Tibial artery (tissue), 4 donors: ENCODE measurements at regions not wholly inside any gene's neighbourhood (a gene's known extent, or its start where the extent isn't known, plus 50 kb on each side); places are given as distances from the start of the nearest gene placed in this dataset.

ENCODE experiments used
- DNase-seq, 2 donors: peaks; one replicate each; pipeline ENCODE4 v3.0.0-alpha.2; 2019
- H3K27ac ChIP-seq, 2 donors: fragments of 200-600 bp; sonication (generic) in 1 of 2; 1 replicate in 1 of 2; 2 replicates in 1 of 2; pipeline ENCODE4 v1.5.1; 2018 to 2019; ENCODE audit warnings: mild to moderate bottlenecking in 1 of 2
- H3K27me3 ChIP-seq, 2 donors: fragments of 200-600 bp; sonication (generic) in 1 of 2; one replicate each; pipeline versions ENCODE4 v1.5.1 to v1.6.0; 2016 to 2019
- H3K36me3 ChIP-seq, 3 donors: fragments of 200-600 bp; sonication (generic) in 2 of 3; one replicate each; pipeline ENCODE4 v1.5.1; 2016 to 2019; ENCODE audit warnings: mild to moderate bottlenecking in 2 of 3
- H3K4me1 ChIP-seq, 4 donors: fragments of 200-600 bp; sonication (generic) in 2 of 4; 1 replicate in 3 of 4; 2 replicates in 1 of 4; pipeline ENCODE4 v1.5.1; 2016 to 2019
- H3K4me3 ChIP-seq, 2 donors: fragments of 200-600 bp; sonication (generic) in 1 of 2; 1 replicate in 1 of 2; 2 replicates in 1 of 2; pipeline ENCODE4 v1.5.1; 2018 to 2019; ENCODE audit warnings: mild to moderate bottlenecking in 2 of 2
- H3K9me3 ChIP-seq, 3 donors: fragments of 200-600 bp; sonication (generic) in 1 of 3; one replicate each; pipeline ENCODE4 v1.5.1; 2016 to 2019
- intact Hi-C: fragments of 100-400 bp; cut with DNase I; formaldehyde crosslinking; loops from one replicate; pipeline ENCODE4 v1.15.0; 2023; ENCODE audit warnings: low total_unique reads
- TF ChIP-seq, protein P1 (sequence below), 2 experiments: fragments of 200-600 bp in 1 of 2; fragments of 450-650 bp in 1 of 2; IDR thresholded peaks; one replicate each; pipeline ENCODE4 v1.5.1; 2017 to 2019; ENCODE audit warnings: antibody characterized with exemption in 2 of 2, mild to moderate bottlenecking in 1 of 2, moderate library complexity in 1 of 2

DNA sequence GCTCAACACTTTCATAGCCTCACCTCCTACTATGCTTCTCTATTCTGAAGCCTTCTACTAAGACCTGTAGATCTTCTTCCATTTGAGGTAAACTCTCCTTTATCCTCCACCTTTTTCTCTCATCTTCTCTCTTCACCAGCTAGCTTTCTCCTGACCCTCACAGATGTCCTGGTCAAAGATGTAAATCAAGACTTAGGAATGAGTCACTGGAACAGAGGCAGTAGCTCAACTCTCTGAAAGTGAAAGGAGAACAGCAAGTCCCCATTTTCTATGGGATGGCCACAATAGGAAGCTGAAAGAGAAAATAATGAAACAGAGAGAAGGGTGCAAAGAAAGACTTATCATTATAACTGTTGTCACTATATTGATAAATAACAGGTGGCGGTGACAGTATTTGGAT is 86.1 kb upstream of the DOCK9 start:
- intact Hi-C loops, result no loop called here
- no peaks in the 10 kb centered on the region for H3K9me3 ChIP-seq
- peaks cover 0 to 41% (median 22%) of the 10 kb centered on the region in 4 donors for H3K4me1 ChIP-seq
- no peak overlapping the region for H3K27ac ChIP-seq
- no peak overlapping the region for H3K4me3 ChIP-seq
- DNase-seq, result no peak
- no peaks in the 10 kb centered on the region for H3K36me3 ChIP-seq
- TF ChIP-seq, protein P1, sequence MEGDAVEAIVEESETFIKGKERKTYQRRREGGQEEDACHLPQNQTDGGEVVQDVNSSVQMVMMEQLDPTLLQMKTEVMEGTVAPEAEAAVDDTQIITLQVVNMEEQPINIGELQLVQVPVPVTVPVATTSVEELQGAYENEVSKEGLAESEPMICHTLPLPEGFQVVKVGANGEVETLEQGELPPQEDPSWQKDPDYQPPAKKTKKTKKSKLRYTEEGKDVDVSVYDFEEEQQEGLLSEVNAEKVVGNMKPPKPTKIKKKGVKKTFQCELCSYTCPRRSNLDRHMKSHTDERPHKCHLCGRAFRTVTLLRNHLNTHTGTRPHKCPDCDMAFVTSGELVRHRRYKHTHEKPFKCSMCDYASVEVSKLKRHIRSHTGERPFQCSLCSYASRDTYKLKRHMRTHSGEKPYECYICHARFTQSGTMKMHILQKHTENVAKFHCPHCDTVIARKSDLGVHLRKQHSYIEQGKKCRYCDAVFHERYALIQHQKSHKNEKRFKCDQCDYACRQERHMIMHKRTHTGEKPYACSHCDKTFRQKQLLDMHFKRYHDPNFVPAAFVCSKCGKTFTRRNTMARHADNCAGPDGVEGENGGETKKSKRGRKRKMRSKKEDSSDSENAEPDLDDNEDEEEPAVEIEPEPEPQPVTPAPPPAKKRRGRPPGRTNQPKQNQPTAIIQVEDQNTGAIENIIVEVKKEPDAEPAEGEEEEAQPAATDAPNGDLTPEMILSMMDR (IDR thresholded peaks at IDR 0.05), result no peak
- no peaks in the 10 kb centered on the region for H3K27me3 ChIP-seq

DNA sequence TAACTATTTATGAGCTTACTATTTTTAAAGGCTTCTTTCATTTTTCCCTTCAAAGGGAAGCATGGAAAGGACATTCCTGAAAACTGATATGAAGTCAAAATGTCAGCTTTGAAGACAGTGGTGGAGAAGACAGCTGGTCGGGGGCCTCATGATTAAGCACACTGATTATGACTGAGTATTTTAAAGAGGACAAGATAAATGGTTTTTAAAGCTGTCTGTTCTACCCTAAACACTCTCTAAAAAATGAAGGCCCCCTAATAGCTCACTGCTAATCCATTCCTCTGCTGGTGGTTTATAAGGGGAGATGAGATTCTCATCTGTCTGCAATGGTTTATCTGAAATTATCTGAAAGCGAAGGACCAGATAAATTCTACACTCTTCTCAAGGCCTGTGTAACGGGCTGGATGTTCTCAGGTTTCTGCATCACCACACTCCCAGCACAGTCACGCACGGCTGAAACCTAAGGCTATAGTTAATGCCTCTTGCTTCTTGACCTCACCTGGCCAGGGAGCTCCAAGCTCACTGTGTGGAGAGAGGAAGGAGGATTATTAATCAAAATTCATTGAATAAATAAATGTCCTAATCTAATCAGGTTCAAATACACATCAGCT is 86.9 kb upstream of the DOCK9 start:
- no peak overlapping the region for H3K27ac ChIP-seq
- H3K9me3 ChIP-seq, result no peaks in the 10 kb centered on the region
- H3K36me3 ChIP-seq, result no peaks in the 10 kb centered on the region
- intact Hi-C loops, result no loop called here
- H3K4me3 ChIP-seq, result no peak overlapping the region
- TF ChIP-seq, protein P1 (IDR thresholded peaks at IDR 0.05), result no peak
- no peaks in the 10 kb centered on the region for H3K27me3 ChIP-seq
- no peak for DNase-seq
- H3K4me1 ChIP-seq, result peaks cover 0 to 36% (median 19%) of the 10 kb centered on the region in 4 donors

DNA sequence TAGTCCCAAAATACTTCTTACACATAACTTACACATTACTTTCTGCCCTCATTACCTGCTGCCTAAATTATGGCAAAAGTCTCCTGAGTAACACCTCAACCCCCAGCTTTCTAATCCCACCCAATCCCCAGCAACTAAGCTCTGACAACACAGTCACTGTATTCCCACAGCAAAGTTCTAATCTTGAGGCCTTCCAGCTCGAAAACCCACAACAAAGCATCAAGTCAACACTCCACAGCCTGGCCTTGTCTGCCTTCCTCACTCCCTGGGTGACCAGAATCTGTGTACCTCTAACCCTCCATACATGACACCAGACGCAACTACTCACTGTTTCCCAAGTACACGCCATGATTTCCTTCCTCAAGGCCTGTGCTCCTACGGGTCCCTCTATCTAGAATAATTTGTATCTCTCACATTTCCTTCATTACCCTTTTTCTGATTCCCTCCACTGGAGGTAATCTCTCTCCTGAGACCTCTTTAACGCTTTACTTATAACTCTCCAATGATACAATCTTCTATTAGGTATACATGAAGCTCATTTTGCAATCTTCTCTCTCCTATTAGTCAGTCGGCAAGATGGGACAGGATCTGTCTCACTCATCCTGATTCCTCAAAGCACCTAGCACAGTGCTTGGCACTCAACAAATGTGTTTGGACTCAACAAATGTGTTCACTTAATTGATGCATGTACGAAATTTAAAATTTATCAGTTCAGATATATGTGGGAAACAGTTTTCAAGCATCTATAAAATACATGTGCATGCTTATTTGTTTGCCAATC is 87.6 kb upstream of the DOCK9 start:
- Histone ChIP-seq H3K27ac (no peak overlapping the region), H3K4me1 (peaks cover 0 to 34% (median 16%) of the 10 kb centered on the region in 4 donors)

DNA sequence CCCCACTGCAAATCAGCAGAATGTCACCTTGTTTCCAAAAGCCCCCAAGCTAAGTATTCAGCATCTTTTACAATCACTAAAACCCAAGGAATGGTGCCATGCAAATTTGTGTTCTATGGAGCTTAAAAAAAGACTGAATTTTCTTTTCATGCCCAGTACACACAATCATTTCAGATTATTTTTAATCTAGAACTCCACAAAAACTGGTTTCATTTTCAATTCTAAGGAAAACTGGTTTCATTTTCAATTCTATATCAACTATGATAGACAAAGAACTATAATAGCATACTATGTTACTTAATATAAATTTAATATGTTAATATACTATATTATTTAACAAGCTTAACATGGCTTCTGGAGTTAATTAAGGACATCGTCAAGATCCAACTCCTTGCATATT is 88.4 kb upstream of the DOCK9 start:
- H3K27ac ChIP-seq, result no peak overlapping the region
- no peak overlapping the region for H3K4me3 ChIP-seq
- no peaks in the 10 kb centered on the region for H3K27me3 ChIP-seq
- H3K36me3 ChIP-seq, result no peaks in the 10 kb centered on the region
- TF ChIP-seq, protein P1 (IDR thresholded peaks at IDR 0.05), result no peak
- no peaks in the 10 kb centered on the region for H3K9me3 ChIP-seq
- peaks cover 0 to 27% (median 14%) of the 10 kb centered on the region in 4 donors for H3K4me1 ChIP-seq
- intact Hi-C loops, result no loop called here
- no peak for DNase-seq

More for the DNA sequence above, 87.6 kb upstream of the DOCK9 start:
- intact Hi-C loops, result no loop called here
- TF ChIP-seq, protein P1 (IDR thresholded peaks at IDR 0.05), result no peak
- Histone ChIP-seq H3K9me3 (no peaks in the 10 kb centered on the region), H3K36me3 (no peaks in the 10 kb centered on the region), H3K4me3 (no peak overlapping the region), H3K27me3 (no peaks in the 10 kb centered on the region)
- no peak for DNase-seq

DNA sequence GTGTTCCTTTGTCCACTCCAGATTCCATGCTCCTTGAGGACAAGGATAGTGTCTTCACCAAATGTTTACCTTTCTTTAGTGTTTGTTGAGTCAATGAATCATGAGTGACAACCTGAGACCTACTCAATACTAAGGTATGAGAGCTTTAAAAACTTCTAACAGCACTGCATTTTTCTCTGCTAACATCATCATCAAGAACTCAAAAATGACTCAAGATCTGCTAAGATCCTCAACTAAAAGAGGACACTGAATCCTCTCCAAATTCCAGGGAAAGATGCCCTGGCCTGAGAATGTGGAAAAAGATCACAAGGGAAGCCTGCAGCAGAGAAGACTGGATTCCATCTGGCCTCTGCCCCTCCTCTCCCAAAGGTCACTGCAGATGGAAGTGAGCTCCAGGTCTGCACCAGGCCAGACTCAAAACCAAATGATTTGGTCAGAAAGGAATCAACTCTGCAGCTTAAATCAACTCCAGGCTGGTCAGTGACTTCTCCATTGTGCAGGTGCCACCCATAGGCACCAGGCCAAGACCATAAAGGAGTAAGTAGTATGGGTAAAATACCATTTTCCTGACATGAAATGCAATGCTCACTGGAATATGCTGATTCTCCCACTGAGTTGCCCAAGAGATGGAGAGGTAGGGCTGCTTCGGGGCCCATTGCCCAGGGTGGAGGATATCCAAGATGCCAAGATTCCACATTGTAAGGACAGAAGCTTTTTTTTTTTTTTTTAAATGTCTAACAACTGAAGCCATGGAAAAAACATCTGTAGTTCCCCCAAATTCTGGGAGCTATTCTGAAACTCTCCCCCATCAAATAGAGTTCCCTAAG is 89.5 kb upstream of the DOCK9 start:
- peaks cover 0 to 18% (median 9%) of the 10 kb centered on the region in 4 donors for H3K4me1 ChIP-seq
- intact Hi-C loops, result no loop called here
- no peak overlapping the region for H3K4me3 ChIP-seq
- H3K9me3 ChIP-seq, result no peaks in the 10 kb centered on the region
- DNase-seq, result no peak
- no peaks in the 10 kb centered on the region for H3K36me3 ChIP-seq
- no peaks in the 10 kb centered on the region for H3K27me3 ChIP-seq
- TF ChIP-seq, protein P1 (IDR thresholded peaks at IDR 0.05), result no peak
- no peak overlapping the region for H3K27ac ChIP-seq
